Activated T-cell treated with anti-CD3 and anti-CD28 coated beads, Interleukin-2, amount 50 U/mL, for 48 hours (primary cell): ENCODE measurements at regions not wholly inside any gene's neighbourhood (a gene's known extent, or its start where the extent isn't known, plus 50 kb on each side); places are given as distances from the start of the nearest gene placed in this dataset.
"Not testable (repeated sequence)": the region's sequence is repeated elsewhere in the genome, so short reads cannot be mapped to it uniquely, and the experiment has no call there.

Source experiments
- DNase-seq, 2 experiments: peaks; one replicate each; pipeline ENCODE4 v3.0.0-alpha.2; 2020

DNA sequence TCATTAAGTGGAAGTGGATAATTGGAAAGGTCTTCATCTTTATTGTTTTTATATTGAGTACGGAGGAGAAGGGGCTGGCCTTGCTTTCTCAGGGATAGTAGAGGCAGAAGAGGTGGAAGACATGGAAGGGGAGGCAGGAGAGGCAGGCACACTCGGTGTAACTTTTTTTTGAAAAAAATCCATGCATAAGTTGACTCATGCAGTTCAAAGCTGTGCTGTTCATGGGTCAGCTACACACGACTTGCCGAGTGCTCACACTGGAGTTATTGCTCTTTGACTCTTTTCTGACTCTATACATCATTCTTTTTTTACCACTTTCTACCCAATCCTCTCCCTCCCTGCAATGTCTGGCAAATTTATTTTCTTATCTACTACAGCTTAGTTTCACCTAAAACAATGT lies 158.3 kb upstream of the AADAT start:
- DNase-seq, result no peak

DNA sequence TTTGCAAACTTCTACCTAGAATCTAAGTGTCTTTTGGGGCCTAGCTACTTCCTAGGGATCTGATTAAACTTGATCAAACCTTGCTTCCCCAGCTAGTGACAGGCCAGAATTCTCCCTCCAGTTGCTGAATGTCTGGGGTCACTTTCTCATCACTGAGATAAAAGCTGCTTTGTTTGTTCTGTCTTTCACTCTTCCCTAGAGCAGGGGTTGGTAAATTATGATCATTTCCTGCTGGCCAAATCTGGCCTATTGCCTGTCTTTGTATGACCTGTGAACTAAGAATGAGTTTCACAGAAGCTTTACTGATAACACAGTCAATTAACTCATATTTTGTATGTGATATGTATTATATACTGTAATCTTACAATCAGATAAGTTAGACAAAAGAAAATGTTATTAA lies 157.8 kb upstream of the AADAT start:
- no peak for DNase-seq

DNA sequence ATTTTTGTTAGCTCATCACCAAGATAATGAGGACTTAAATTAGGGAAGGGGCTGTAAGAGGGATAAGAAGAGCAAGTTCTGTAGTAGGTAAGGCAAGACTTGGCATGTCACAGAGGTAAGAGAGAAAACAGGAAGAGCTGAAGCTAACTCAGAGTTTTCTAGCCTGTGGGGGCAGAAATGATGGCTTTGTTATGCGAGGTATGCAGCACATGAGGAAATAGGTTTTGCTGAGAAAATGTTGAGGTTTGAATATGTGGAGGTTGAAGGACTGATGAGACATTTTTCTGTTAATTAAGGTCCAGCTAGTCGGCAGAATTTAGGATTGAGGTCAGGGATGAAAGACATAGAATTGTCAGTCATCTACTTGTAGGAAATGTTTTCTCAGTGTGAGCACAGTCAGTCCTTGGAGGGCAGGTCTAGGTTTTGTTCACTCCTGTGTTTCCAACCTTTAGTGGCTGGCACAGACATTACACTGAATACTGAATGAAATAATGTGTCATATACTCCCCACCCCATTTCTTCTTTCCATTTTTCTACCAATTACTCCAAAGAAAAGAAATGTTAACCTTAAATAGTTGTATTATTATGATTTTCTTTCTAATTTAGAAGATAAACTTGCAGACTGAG lies 154.0 kb upstream of the AADAT start:
- no peak for DNase-seq

DNA sequence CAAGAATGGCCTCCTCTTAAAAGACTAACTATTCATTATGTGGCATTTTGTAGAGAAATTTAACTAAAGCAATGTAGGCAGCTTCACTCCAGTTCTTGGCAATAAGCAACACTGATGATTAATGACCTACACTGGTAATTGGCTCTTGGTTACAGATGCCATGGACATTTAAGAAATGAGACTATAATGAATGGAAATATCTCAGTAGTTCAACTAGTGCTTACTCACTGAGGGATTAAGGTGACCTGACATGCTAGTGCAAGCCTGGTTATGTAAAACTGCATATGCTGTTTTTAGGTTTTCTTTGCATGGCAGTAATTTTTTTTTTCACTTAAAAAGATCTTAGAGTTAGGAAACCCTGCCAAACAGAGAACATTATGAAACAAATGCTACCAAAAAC lies 152.7 kb upstream of the AADAT start:
- no peak for DNase-seq

DNA sequence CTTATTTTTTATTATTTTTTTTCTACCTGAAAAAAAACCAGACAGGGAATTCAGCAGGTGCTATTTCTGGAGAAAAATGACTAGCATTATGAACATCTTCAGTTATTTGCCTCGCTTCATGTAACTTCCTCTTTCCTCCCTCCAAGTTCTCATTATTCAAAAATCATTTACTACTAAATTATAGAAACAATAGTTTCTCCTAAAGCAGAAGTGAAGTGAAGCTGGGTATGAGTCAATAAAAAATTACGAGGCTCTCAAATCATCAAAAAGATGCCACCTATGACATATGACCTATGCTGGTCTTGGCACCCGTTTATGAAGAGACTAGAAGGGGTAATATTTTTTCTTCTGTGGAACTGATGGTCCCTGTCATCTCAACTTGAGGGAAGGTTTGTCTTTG lies 145.0 kb upstream of the AADAT start:
- DNase-seq, result no peak

DNA sequence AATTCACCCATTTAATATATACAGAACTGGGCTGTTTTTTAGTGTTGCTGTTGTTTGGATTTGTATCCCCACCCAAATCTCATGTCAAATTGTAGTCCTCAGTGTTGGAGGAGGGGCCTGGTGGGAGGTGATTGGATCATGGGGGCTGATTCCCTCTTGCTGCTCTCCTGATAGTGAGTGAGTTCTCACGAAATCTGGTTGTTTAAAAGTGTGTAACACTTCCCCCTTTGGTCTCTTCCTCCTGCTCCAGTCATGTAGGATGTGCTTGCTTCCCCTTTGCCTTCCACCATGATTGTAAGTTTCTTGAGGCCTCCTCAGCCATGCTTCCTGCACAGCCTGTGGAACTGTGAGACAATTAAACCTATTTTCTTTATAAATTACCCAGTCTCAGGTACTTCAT lies 141.6 kb upstream of the AADAT start:
- no peak for DNase-seq

DNA sequence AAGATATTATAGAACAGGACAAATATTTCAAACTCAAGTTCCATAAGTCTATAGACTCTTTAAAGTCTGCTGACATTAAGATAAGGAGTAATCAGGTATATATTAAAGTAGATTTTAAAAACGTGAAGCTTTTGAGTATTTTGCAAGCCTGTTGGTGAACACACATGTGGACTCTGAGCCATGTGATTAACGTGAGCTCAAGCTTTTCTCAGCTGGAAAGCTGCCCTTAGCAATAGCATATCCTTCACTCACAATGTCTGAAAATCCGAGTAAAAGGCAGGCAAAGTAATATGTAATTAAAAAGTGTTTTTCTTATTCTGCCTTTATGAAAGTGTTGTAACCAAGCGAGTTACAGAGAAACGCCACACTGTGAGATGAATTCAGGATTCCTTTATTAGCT lies 140.5 kb upstream of the AADAT start:
- DNase-seq, result no peak

DNA sequence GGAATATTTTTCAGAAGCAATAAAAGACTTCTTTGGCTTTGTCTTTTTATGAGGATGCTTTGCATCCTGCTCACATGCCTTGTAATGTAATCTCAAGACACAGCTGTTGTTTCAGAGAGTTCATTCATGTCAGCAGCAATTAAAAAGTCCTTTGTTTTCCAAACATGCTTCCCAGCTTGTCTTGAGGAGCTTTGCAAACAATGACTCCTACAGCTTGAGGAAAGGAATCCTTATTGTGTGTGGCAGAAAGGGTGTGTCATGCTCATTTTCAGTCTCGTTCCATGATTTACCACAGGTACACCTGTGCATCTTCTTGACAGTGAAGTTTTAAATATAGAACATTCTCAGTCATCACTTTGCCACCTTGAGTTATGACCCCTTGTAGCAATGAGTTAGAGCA lies 139.2 kb upstream of the AADAT start:
- no peak for DNase-seq

DNA sequence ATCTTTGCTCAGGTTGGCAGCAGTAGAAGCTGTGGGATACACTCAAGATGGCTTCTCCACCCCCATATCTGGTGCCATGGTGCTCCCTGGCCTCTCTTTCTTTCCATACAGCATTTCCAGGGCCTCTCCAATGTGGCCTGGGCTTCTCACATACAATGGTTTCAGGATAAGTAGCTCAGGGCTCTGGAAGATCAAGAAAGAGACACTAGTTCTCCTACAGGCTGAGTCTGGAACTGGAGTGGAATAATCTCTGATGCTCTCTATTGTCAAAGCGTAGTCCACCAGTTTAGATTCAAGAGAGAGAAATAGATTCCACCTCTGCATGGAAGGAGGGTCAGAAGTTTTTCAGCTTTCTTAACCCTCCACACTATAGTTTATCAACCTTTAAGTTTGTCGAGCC lies 138.2 kb upstream of the AADAT start:
- no peak for DNase-seq

DNA sequence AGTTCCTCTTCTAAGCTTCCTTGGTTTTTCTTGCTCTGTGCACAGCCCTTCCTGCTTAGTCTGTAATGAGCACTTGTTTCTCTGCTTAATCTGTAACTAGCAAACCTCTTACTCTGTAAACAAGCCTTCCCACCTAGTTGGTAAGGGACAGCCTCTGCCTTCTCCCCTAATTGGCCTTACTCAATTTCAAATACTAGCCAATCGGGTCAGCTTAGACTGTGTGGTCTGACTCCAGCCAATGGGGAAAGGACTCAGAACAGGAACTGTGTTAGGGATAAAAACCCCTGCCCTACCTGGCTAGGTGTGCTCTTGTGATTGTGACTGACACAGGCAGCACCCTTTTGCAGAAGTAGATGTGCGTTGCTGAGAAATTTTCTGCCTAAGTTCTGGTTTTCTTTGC lies 136.5 kb upstream of the AADAT start:
- DNase-seq, result no peak

DNA sequence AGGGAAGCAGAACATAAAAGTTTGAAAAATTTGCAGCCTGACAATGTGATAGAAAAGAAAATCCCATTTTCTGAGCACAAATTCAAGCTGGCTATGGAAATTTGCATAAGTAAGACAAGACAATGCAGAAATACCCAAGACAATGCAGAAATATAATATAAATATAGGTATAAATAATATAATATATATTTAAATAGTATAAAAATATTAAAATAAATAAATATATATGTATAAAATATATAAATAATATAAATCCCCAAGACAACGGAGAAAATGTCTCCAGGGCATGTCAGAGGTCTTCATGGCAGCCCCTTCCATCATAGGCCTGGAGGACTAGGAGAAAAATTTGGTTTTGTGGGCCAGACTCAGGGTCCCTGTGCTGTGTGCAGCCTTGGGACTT lies 125.0 kb upstream of the AADAT start:
- DNase-seq, result no peak

DNA sequence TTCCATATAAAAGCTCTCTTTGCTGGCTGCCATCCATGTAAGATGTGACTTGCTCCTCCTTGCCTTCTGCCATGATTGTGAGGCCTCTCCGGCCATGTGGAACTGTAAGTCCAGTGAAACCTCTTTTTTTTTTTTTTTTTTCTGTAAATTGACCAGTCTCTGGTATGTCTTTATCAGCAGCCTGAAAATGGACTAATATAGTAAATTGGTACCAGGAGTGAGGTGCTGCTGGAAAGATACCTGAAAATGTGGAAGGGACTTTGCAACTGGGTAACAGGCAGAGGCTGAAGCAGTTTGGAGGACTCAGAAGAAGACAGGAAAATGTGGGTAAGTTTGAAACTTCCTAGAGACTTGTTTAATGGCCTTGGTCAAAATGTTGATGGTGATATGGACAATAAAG lies 124.3 kb upstream of the AADAT start:
- no peak for DNase-seq

DNA sequence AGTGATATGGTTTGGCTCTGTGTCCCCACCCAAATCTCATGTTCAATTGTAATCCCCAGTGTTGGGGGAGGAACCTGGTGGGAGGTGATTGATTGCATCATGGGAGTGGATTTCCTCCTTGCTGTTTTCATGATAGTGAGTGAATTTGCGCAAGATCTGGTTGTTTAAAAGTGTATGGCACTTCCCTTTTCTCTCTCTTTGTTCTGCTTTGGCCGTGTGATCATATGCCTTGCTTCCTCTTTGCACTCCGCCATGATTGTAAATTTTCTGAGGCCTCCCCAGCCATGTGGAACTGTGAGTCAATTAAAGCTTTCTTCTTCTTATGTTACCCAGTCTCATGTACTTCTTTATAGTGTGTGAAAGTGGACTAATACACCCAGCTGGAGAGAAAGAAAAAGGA lies 113.0 kb upstream of the AADAT start:
- DNase-seq, result no peak

DNA sequence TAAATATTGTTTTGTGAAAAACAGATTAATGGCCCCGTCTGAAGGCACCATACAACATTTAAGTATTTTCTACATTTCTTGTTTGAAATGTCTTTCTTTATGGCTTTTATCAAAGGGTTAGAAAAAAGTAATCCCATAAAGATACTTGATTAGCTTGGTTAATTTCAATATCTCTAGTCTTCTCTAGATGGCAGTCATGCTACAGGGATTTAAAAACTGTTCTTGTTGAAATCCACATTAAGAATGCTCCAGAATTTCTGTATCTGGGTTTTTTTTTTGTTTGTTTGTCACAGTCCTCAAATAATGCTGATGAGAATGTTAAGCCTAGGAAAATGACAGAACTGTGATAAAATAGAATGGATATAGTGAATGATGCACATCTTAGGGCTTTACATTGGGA lies 109.0 kb upstream of the AADAT start:
- DNase-seq, result no peak

DNA sequence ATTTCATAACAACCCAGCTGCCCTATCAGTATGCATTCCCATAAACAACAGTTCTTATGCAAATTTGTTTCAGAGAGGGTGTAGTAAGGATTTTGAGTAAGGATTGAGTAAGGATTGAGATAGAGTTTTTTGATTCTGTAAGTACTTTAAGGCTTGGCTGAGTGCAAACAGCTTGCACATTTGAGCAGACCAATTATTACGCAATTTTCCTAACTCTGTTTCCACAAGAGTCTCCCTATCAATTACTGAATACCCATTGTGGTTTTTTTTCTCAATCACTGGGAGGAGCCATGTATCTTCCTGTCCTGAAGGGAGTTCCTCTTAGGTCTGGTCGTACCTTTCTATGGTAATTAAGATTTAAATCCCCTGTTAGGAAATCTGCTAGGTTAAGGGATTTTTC lies 105.0 kb upstream of the AADAT start:
- DNase-seq, result not testable (repeated sequence)

DNA sequence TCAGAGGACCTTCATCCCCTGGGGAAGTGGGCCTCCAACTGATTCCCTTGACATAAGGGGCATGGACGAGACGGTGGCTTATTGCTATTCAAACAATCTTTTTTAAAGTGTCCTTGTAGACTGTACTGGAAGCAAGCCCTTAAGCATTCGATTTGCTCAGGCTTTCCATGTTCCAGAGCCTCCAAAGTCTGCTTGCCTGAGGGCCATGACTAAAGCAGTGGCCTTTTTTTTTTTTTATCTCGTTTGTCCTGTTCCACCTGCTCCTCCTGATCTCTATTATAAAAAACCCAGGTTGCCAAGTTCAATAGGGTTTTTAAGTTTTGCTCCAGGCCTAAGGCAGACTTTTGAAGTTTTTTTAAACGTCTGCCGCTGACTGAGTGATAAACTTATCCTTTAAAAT lies 103.7 kb upstream of the AADAT start:
- no peak for DNase-seq

DNA sequence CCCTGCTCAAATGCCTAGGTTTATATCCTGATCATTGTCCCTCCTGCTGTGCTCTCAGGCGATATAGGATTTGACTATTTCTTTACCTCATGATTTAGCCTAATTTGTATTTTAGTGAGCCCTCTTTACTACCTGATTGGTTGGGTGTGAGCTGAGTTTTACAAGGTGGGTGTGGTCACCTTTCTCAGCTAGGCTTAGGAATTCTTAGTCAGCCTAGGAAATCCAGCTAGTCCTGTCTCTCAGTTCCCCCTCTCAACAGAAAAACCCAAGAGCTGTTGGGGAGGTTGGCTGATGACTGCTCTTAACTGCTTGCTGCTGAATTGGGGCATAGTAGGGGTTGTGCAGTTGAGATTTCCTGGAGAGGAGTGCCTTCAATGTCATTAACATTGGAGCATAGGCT lies 100.5 kb upstream of the AADAT start:
- no peak for DNase-seq

DNA sequence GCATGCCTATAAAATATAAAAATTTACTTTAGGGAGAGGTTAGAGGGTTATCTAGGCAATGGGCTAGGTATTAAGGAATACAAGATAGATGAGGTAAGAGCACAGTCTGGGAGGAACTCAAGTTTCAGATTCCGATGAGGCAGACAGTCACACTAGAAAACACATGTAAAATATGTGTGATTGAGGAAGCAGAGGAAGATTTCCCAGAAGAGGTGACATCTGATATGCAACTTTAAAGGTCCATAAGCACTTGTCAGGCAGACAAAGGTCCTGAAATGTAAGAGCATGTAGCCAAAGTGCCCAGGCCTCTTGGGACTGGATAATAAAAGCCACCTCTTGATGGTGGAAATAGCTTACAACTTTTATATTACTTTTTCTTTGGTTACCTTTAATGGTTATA lies 81.1 kb upstream of the AADAT start:
- no peak for DNase-seq

DNA sequence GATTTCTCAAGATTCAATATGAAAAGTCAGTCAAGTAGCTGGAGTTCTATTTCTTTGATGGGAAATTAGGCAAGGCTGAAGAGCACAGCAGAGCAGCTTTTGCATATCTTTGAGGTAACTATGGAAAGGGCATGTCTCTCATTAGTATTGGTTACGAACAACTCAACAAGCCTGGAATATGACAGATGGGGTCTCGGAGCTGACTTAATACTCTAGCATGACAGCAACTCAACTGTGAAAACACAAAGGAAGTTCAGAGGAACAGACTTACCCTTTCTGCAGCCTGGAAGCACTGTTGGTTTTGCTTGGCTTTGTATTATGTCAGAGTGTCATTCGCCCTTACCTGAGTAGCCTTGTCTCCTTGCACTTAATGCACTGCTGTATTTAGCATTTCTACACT lies 79.9 kb upstream of the AADAT start:
- no peak for DNase-seq

DNA sequence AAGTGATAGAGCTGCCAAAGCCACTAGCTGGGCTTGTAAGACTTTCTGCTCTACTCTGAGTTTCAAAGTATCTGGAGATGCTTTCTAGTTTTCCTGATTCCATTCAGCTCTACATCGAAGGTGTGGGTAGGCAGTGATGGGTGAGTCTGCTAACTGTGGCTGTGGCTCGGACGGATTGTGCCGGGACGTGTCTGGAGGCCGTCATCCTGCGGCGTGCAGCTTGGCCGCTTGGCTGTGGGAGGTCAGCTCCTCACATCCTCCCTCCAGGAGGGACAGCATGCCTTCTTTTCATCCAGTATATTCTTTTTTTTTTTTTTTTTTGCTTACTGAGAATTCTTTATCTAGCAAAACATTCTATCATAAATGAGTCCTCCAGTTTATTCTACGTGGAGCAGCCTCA lies 77.9 kb upstream of the AADAT start:
- no peak for DNase-seq

DNA sequence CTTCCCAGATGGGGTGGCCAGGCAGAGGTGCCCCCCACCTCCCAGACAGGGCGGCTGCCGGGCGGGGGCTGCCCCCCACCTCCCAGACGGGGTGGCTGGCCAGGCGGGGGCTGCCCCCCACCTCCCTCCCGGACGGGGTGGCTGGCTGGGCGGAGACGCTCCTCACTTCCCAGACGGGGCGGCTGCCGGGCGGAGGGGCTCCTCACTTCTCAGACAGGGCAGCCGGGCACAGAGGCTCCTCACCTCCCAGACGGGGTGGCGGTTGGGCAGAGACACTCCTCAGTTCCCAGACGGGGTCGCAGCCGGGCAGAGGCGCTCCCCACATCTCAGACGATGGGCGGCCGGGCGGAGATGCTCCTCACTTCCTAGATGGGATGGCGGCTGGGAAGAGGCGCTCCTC lies 76.4 kb upstream of the AADAT start:
- DNase-seq, result not testable (repeated sequence)

DNA sequence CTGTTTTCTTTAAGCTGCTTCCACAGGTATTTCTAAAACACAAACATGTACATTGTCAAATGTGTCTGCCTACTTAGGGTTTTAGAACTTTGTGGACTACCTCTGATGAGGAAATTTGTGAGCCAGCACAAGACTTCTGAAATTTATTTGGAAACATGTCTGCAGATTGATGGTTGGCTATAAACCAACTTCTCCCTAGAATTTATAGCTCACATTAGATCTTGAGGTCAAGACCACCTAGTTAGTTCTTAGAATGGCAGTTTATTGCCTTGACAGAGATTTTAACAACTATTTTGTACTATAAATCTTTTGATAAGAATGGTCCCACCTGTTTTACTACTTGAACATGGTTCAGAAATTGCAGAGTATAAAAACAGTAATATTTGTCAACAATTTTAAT lies 72.7 kb upstream of the AADAT start:
- no peak for DNase-seq

DNA sequence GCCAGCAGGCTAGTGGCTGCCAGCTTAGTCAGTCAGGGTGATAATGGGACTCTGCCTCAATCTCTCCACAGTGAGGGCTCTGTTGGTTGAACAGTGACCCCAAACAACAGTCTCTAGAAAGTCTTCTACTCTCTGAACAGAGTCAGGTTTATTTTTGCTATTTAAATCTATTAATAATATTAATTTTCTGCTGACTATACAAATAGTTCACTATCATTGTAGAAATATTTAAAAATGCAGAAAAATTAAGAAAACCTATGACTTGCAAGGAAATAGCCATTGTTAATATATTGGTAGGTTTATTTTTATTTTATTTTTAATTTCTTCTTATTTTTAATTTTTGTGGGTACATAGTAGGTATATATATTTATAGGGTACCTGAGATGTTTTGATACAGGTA lies 67.9 kb upstream of the AADAT start:
- no peak for DNase-seq

DNA sequence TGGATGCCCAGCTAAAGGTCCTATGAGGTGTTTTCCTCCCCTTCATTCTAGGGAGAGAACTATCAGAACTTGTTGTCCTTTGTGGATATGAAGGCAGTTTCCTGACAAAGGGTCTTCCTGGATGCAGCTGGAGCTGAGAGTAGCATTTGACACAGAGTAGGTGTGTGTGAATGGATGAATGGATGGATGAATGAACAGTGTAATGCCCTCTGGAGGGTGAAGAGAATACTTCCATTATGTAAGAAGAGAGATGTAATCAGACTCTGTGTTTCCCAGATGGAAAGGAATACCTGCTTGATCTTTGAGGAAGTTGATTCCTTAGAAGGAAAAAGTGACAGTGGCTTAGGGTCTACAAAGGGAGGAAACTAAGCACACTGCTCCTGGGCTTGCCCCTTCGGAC lies 55.4 kb upstream of the AADAT start:
- no peak for DNase-seq

DNA sequence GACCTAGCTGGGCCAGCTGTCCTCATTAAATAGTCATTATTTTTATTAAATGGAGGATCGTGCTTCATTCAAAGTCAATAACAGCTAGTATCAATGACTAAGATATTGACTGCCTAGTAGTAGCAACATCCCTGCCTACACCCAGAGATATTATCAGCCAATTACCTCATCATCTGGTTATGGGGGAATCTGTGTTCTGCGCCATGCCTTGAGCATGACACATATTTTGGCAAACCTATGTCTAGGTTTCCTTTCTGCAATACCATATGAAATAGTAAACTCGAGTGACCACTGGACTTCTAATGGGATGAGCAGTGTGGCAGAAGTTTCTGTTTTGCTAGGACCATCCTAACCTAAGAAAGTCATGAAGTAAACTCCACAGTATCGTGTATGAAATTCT lies 50.0 kb upstream of the AADAT start:
- DNase-seq, result no peak
